T-helper 2 cell (primary cell): ENCODE measurements at regions not wholly inside any gene's neighbourhood (a gene's known extent, or its start where the extent isn't known, plus 50 kb on each side); places are given as distances from the start of the nearest gene placed in this dataset.

Experiments used
- DNase-seq, 5 experiments: peaks; one replicate each; pipeline versions ENCODE4 v3.0.0 to v3.0.0-alpha.2; 2012 to 2022

DNA sequence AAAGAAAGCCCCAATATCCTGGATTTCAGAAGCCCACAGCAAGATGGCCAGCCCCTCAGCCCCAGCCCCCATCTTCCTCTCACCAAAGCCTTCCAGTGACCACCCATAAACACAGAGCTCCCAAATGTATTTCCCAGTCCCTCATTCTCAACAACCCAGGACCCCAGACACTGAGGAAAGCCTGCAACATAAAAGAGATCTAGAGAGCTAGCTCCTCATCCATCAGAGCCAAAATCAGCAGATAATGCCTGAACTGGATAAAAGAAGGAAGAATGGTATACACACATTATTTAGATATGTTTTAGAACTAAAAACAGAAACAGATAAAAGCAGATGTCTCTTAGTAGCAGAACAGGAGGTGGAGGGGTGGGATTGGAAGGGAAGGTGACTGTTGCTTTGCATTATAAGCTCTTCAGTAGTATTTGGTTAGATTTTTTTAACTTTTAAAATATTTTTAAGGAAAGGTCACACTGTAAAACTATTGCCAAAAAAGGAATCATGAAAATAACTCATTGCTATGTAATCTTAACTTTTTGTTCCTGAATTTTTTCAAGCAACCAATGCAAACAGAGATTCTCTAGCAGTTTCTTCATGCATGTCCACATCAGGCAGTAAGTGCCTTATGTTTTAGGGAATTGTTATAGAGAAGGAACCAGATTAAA is 144.2 kb upstream of the PKDCC start:
- DNase-seq = no peak

DNA sequence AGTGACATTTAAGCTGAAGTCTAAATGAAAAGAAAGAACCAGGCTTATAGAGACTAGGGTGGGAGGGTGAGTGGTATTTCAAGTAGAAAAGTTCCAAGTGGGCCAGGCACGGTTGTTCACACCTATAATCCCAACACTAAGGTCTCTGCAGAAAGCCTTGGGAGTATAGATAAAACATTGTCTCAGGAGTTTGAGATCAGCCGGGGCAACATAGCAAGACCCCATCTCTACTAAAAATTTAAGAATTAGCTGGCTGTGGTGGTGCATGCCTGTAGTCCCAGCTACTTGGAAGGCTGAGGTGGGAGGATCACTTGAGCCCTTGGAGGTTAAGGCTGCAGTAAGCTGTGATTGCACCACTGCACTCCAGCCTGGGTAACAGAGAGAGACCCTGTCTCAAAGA is 143.4 kb upstream of the PKDCC start:
- no peak for DNase-seq

DNA sequence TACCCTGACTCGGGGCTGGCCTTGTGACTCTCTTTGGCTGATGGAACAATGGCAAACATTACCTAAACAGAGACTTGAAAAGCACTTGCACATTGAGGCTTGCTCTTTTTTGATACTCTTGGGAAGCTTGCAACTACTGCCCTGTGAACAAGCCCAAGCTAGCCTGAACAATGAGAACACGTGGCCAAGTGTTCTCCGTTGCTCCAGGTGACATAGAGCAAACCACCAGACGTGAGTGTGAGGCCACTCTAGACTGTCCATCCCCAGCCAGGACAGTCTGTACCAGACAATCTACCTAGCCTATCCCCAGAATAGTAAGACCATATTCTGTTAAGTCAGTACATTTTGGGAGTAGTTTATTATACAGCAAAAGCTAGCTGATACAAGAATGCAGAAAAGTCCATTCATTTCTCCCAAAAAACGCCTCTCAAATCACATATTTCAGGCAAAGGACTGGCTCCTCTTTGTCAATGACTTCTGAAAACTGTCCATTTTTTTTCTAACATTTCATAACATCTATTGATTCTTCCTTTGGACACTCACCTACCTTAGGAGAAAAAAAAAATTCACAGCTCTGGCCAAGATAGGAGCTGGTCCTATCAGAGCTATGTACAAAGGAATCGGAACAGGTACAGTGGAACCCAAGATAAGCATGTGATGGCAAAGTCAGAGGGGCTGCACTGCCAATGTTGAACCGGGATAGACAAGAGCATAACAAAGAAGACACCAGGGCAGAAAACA is 142.1 kb upstream of the PKDCC start:
- DNase-seq = no peak

DNA sequence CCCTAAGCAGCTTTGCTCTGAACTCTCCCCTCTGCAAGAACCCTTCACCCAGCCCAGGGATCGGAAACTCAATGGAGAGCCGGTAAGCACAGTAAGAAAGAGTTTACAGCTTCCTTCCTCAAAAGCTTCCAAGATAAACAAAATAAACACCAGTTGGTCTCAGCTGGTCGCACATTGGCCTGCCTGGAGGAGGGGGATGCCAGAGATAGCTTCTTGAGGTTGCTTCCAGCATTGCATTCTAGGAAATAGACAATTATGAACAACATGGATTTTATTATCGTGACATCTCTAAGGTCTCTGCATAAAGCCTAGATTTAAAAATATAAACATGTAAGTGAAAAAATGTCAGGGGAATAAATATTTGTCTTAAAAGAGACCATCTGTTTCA is 141.5 kb upstream of the PKDCC start:
- no peak for DNase-seq

- no peak for DNase-seq
Measured at GRCh38 chr2:41907141-41907540, 140.7 kb upstream of the PKDCC start.

GRCh38 chr2:41907771-41908207 is 140.0 kb upstream of the PKDCC start:
- DNase-seq = peak in 1 of 5 experiments; percentile 22

GRCh38 chr2:41908349-41908748 is 139.5 kb upstream of the PKDCC start:
- peak in 1 of 5 experiments; percentile 17 for DNase-seq

- no peak for DNase-seq
Measured at GRCh38 chr2:41909584-41909983, 138.2 kb upstream of the PKDCC start.

DNA sequence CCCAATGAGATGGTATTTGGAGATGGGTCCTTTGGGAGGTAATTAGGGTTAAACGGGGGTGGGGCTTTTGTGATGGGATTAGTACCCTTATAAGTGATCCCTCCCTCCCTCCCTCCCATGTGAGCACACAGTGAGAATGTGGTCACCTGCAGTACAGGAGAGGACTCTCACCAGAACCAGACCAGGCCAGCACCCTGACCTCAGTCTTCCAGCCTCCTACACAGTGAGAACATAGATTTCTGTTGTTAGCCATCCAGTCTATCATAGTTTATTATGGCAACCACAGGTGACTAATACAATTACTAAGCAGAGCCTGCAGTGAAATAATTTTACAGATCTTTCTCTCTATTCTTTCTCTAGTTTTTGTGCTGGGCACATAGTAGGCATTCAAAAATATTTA is 137.7 kb upstream of the PKDCC start:
- no peak for DNase-seq

DNA sequence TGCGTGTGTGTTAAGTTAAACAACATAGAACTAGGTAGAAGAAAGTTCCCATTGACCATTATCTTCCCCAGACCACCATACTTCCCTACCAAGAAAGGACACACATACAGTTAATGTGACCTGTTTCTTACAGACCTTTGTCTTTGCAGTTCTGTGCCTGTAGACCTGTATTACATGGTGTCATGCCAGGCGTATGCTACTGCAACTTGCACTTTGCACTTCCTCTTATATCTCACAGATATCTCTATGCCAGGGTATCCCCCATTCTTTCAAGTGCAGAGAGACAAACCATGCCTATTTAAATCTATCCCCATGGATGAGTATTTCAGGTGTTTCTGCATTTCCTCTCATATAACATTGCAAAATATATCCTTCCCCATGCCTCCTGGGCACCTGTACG is 136.8 kb upstream of the PKDCC start:
- no peak for DNase-seq

- DNase-seq = no peak
Measured at GRCh38 chr2:41912337-41912736, 135.5 kb upstream of the PKDCC start.

DNA sequence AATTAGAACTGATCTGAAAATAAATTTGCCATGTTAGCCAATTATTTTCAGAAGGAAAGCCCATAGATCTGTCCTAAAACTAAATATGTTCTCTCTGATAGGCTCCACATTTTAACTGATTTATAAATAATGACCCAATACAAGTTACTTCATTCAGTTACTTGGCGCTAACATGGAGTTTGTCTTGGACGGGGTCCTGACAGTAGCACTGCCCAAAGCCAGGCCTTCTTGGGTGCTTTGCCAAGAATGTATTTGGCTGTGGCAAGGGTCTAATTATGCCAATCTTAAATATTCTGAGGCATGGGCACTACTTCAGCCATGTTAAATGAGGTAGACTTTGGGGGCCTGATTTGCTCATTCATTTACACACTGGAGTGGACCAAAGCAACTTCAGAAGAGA is 135.0 kb upstream of the PKDCC start:
- no peak for DNase-seq

- DNase-seq = no peak
Measured at GRCh38 chr2:41913311-41913710, 134.5 kb upstream of the PKDCC start.

GRCh38 chr2:41913921-41914609 is 133.8 kb upstream of the PKDCC start:
- no peak for DNase-seq

DNA sequence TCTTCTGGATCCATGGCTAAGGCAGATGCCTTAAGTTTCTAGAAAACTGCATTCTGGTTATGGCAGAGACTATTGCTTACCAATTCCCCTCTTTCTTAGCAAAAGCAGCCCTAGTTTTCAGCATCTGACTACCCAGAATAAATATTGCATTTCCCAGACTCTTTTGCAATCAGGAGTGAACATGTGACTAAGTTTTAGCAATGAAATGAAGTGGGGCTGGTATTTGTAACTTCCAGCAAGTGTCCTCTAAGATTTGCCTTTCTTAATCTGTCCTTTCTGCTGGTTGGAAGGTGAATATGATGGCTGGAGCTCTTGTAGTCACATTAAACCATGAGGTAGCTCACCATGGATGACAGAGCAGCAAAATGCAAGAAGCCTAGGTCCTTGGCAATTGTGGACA is 132.9 kb upstream of the PKDCC start:
- no peak for DNase-seq

GRCh38 chr2:41916177-41916576 is 131.6 kb upstream of the PKDCC start:
- no peak for DNase-seq

DNA sequence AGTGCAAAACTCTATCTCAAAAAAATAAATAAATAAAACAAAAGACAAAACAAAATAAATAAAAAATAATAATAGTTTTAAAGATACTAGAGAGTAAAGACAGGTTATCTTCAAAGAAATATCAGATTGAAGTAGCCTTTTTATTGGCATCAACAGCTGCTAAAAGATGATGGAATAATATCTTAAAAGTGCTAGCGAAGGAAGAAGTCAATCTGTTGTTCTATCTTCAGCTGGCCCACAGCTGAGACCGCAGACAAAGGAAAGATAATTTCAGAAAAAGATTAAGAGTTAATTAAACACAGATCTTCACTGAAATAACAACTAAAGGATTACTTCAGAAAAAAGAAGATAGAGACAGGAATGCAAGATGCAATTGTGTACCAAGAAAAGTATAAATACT is 130.2 kb upstream of the PKDCC start:
- DNase-seq = no peak

DNA sequence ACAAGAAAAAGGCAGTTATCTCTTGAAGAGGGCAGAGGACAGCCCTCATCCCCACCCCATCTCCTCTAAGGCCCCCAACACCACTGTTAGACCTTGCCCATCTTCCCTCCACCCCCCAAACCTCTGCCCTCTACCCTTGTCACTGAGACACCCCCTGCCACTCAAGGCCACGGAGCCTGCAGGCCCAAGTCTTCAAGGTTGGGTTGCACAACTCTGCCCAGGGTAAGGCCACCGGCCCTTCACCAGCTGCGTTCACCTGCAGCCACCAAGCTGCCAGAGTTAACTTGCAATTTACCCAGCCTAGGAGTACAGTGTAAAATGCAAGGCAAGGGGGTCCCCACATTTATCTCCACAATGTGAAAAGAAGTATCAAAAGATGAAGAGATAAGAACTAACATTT is 128.7 kb upstream of the PKDCC start:
- DNase-seq = no peak

DNA sequence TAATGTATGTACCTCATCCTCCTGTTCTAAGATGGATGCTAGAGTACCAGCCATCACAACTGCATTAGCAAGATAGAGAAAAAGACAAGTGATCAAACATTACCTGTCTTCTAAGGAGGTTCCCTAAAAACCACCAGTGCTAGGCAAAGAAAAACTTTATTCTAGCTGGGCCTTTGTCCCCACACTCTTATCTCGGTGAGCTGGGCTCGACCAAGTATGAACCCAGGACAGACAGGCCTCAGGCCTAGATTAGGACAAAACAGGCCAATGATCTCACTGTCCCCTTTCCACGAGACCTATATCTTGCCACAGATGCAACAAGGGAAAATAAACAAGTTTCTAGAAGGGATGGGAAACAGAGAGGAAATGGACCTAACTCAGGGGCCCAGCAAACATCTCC is 127.6 kb upstream of the PKDCC start:
- DNase-seq = no peak

DNA sequence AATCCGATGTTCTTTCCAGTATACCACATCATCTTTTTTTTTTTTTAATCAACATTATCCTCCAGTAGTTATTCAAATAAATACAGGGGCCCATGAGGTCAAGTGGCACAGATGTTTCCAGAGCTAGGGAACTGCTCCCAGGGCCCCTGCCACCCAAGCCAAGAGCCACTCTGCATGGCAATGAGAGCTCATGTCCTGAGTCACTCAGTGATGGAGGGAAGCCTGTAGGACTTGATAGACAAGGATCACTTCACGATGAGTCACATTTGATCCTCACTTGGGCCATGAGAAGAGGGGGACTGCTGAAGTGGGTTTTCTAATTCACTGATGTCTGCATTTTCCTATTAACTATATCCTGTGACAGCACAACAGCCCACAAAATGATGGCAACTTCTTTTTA is 127.0 kb upstream of the PKDCC start:
- no peak for DNase-seq

GRCh38 chr2:41922177-41922576 is 125.6 kb upstream of the PKDCC start:
- DNase-seq = no peak

GRCh38 chr2:41923156-41923786 is 124.5 kb upstream of the PKDCC start:
- DNase-seq = no peak

DNA sequence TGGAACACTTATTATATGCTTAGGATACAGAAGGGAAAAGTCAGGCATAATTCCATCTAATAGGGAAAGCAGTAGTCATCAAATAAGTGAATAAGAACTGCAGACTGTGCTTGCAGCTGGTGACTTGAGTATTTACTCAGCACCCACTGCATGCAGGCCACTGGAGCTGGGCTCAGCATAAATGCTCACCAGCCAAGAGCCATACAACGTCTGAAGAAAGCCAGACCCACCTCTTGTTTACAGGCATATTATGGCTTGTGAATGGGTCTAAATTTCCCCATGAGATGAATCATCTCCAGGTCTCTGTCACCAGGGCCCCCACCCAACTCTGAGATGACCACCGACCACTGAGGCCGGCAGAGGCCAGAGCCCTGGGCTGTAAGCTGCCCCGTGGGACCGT is 123.8 kb upstream of the PKDCC start:
- no peak for DNase-seq
